Adipose tissue (tissue), 3 donors: ENCODE measurements at regions not wholly inside any gene's neighbourhood (a gene's known extent, or its start where the extent isn't known, plus 50 kb on each side); places are given as distances from the start of the nearest gene placed in this dataset.
"Not testable (repeated sequence)": the region's sequence is repeated elsewhere in the genome, so short reads cannot be mapped to it uniquely, and the experiment has no call there.

ENCODE experiments used
- H3K27ac ChIP-seq: one replicate; pipeline ENCODE4 v1.5.1; 2013; ENCODE audit warnings: low read depth, low read length
- WGBS, 3 donors: extraction: QIAGEN DNeasy Blood & Tissue Kit; methylation state at CpG; one replicate each; pipeline ENCODE4 v1.1.7; 2013; 5-methylcytosine and 5-hydroxymethylcytosine counted together
- donor health status: healthy with polysubstance abuse.
- donor health status: Bipolar disorder and iron deficiency.
- donor health status: healthy.

DNA sequence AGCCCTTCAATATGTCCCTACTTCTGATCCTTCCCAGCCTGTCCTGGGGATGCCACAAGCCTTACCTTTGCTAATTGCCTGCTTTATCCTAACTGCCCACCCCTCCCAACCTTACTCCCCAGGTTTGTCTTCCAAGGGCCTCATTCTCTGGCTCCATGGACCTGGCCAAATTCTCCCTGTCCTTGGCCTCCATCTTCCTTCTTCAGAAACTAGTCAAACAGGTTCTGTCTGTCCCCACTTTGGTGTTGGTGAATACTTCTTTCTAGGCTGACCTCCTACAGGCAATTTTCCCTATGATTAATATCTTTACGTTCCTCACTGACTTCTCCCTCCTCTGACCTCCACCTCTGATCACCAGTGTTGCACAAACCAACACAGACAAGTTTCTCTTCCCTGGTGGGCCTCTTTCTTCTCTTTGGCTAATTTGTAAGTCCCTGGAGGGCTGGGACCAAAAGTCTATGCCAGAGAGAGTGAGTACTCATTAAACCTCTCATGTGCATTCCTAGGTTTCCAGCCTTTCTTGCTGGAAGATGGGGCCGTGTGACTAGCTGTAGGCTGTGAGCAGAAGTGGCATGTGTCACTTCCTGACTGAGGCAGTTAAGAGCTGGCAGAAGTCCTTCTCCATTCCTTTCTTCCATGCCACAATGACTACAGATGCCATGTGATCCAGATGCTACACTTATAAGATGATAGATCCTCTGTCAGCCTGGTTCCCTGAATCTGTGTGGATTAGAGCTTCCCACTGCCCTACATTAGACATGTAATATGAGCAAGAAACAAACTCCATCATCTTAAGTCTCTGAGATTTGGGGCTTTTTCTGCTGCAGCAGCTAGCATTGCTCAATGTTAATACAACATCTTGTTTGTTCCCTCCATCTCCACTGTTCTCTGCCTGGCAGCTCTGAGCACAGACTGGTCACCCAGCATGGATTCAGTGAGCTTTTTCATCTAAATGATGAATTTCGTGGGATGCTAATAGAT is 382.7 kb downstream of the RPS24 start:
- H3K27ac ChIP-seq = no peak overlapping the region
- 51 to 70% (median 68%) methylated on average over 3 of the region's 3 CpGs for WGBS, 3 donors

DNA sequence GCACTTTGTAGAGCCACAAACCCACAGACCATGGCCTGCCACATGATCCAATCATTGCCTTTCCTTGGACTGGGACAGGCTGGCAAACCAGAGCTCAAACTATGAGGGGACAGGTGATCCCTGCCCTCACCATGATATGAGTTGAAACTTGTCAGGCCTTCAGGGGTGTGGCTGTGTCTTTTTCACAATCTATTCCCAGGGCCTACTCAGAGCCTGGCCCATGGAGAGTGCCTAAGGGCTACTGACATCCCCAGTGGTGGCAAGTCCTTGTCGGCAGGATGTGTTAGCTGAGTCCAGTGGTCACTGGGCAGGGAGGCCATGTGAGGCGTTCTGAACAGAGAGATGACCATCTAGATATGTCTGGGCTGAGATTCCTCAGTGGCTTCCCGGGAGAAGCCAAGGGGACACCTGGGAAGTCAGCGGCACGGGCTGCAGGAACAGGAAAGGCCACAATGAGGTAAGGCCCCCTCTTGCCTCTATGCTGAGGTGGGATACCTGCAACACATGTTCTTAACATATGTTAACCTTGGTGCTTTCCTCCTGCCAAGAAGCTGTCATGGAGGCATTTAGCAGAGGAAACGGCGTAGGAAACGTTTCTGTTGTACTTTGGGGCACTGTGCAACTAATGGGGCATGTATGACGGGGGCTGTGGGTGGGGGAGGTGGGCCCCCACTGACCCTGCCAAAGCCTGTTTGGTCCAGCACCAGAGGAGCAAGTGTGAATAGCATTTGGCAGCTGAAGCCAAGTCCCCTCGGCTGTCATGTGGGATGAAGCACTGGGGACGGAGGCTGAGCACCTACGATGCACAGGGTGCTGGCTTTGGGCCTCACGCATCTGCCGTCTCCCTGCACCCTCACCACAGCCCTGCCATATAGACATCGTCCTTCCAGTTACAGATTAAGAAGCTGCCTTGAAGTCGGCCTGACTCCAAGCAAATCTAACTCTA is 384.0 kb downstream of the RPS24 start:
- no peak overlapping the region for H3K27ac ChIP-seq
- 85 to 92% (median 90%) methylated on average over 16 of the region's 16 CpGs for WGBS, 3 donors

DNA sequence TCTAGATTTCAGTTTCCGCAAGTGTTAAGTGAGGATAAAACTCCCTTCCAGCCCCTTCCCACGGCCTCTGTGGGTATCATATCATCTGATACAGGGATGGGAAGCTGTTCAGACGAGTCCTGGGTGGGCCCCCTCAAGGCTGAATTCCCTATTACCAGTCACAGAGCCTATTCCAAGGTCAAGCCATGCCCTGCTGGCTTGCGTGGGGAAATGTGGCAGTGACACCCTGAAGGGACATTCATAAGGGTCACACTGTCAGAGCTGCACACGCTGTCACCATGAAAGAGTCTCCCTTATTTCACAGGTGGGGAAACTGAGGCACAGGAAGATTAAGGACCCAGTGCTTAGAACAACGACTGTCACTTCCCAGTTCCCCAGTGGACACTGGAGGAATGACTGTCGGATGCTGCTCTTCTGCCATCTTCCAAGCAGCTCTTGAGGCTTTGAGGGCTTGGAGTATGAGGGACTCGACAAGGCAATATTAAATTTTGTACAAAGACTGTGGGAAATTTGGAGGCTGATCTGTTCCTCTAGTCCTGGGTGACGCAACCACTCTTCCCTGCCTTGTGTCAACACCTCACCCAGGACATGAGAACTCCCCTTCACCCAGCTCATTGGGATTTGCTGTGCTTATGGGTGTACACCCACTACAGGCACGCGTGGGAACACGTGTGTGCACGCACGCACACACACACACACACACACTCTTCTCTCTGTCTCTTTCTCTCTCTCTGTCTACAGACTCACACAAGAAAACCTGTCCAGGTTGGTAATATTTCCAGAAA is 386.0 kb downstream of the RPS24 start:
- 83 to 93% (median 90%) methylated on average over 14 of the region's 14 CpGs for WGBS, 3 donors
- H3K27ac ChIP-seq = no peak overlapping the region

DNA sequence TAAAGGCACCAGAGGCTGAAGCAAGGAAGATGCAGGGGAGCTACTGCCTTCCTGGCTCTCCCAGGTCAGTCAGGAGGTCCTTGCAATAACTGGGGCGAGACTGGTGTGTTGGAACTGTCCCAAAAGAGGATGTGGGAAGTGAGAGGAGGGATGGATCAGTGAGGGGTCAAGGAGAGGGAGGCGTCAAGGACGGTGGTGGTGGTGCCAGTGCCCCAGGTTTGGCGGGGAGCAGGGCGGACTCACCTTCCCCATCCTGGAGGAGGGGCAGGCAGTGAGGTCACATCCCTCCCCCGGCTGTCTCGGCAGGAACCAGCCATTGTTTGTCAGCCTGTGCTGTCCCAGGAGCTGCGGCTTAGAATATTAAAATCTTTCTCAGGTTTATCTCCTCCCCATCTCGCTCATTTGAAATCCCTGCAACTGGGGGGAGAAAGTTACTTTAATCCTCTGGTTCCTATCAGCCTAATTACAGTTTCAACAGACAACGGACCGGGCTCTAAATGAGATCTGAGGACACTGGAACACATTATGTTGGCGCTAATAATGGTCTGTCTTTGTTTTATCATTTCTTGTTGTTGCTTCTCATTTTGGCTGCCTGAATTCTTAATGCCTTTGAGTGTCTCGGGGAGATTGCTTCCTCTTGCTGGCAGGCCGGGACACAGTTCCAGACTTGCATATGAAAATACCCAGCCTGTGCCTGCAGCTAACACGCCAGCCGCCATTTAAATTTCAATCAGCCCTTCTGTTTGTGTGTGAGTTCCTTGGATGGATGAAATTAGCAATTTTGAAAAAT is 387.5 kb downstream of the RPS24 start:
- 72 to 73% (median 72%) methylated on average over 16 of the region's 16 CpGs for WGBS, 3 donors
- no peak overlapping the region for H3K27ac ChIP-seq

DNA sequence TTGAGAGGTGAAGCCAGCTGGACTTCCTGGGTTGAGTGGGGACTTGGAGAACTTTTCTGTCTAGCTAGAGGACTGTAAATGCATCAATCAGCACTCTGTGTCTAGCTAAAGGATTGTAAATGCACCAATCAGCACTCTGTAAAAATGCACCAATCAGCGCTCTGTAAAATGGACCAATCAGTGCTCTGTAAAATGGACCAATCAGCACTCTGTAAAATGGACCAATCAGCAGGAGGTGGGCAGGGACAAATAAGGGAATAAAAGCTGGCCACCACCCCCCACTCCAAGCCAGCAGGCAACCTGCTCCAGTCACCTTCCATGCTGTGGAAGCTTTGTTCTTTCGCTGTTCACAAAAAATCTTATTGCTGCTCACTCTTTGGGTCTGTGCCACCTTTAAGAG is 390.4 kb downstream of the RPS24 start:
- WGBS, 3 donors = 97 to 100% (median 98%) methylated on average over 2 of the region's 2 CpGs
- not testable (repeated sequence) for H3K27ac ChIP-seq

DNA sequence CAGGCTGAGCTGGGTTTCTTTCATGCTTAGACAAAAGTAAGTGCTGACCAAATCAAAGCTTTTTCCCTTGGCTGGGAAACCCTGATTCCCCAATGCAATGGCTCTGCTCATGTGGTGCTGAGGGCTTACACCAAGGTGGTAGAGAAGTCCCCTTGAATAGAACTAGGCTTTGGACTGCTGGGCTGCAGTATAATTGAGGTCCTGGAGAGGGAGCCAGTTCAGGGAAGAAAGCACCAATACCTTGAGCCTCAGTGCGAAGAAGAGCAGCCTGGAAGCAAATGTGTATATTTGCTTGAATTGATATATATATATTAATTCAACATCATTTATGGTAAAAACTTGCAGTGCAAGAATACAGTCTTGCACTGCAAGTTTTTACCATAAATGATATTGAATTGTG is 391.1 kb downstream of the RPS24 start:
- 86 to 98% (median 88%) methylated on average over 1 of the region's 1 CpG for WGBS, 3 donors

DNA sequence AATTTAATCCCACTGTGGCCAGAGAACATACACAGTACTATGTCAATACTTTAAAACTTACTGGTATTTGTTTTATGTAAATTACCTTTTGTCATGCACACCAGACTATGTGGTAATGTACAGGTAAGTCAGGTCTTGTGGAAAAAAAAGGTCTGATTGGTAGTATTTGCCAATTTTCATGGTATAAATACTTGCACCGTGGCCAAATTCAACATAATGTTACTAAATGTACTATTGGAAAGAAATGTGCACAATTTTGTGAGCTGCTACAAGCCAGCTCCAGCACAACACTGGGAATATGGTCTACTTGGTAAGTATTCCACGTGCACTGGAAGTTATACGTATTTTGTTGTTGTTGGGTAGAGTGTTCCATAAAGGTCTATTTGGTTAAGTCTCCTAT is 392.5 kb downstream of the RPS24 start:
- no peak overlapping the region for H3K27ac ChIP-seq
- 85 to 90% (median 88%) methylated on average over 3 of the region's 3 CpGs for WGBS, 3 donors

More for the DNA sequence above, 391.1 kb downstream of the RPS24 start:
- no peak overlapping the region for H3K27ac ChIP-seq

DNA sequence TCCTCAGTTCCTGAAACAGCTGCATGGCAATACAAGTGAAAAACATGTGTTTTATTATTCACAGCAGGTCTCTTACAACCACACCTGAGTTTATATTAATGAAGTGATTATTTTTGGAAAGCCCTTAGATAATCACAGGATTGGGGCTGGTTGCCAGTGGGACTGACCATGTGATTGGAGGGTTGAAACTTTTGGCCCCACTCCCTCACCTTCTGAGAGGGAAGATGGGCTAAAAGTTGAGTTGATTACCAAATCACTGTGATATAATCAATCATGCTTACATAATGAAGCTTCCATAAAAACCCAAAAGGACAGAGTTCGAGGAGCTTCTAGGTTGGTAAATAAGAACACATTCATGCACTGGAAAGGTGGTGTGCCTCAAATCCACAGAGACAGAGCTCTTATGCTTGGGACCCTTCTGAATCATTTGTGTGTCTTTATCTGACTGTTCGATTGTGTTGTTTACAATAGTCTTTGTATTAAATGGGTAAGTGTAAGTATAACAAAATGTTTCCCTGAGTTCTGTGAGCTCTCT is 393.9 kb downstream of the RPS24 start:
- H3K27ac ChIP-seq = no peak overlapping the region
- 75 to 89% (median 82%) methylated on average over 2 of the region's 2 CpGs for WGBS, 3 donors

DNA sequence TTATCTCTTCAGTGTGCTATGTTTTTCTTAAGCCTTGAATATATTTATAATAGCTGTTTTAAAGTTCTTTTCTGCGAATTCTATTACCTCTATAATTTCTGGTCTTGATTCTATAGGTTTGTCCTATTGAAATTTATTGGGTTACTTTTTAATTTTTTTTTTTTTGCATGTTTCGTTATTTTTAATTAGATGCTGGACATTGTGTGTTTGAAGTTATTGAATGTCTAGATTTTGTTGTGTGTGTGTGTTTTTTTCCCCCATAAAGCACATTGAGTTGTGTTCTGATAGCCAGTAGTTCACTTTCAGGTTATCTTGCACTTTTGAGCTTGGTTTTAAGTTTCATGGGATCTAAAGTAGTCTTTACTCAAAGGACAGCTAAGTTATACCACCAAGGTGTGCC is 394.9 kb downstream of the RPS24 start:
- H3K27ac ChIP-seq = no peak overlapping the region
- 85 to 89% (median 87%) methylated on average over 2 of the region's 2 CpGs for WGBS, 3 donors

DNA sequence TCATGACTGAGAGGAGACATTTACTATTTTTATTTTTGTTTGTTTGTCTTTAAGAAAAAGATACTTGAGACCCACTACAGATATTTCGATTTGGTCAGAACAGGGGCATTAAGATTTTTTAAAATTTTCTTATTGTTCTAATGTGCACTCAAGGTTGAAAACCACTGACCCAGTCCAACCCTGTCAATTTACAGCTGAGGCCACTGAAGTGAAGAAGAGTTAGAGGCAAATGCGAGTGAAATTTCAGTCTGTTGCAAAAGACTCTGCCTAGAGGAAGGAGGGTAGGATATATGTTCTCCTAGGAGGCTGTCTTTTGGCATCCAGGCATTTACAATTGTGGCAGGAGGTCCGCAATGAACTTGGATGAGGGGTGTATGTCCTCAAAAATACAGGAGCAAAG is 396.3 kb downstream of the RPS24 start:
- no peak overlapping the region for H3K27ac ChIP-seq
- WGBS, 3 donors = 72 to 86% (median 85%) methylated on average over 3 of the region's 3 CpGs

DNA sequence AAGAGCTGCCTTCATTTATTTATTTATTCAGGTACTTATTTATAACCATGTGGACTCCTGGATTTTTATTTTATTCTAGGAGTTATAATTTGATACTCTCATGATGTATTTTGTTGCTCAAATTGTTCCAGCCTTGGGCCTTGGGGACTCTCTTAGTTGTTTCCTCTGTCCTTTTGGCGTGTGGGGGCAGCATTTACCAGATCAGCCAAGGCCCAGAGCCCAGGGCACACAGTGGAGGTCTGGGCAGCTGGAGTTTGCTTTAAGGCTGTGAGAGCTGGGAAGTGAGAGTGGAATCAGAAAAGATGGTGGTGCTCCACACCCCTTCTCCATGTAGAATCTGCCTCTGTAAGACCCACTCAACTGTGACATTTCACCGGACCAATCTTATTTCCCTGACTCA is 398.9 kb downstream of the RPS24 start:
- 39 to 81% (median 68%) methylated on average over 2 of the region's 2 CpGs for WGBS, 3 donors
- no peak overlapping the region for H3K27ac ChIP-seq

DNA sequence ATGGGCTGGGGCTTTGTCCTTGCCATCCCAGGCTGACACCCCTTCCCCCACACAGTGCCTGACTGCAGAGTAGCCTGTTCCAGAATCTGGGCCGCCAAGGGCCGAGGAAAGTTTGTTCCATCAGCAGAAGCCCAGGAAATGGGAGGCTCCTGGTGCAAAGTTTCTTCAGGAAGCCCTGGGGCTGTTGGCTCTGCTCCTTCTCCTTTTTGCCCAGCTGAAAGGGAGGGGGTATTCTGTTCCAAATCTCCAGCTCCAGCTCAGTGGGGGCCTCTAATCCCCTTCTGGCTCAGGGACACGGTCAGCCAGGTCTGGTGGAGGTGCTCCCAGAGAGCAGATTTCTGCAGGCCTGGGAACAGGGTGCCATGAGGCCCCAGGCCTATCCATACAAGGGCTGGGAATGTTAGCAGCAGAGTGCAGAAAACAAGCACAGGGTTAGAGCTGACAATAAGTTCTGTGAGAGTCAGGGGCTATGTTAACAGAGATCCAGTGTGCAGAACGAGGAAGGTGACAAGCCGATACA is 399.5 kb downstream of the RPS24 start:
- H3K27ac ChIP-seq = no peak overlapping the region
- WGBS, 3 donors = 76 to 91% (median 78%) methylated on average over 5 of the region's 5 CpGs

DNA sequence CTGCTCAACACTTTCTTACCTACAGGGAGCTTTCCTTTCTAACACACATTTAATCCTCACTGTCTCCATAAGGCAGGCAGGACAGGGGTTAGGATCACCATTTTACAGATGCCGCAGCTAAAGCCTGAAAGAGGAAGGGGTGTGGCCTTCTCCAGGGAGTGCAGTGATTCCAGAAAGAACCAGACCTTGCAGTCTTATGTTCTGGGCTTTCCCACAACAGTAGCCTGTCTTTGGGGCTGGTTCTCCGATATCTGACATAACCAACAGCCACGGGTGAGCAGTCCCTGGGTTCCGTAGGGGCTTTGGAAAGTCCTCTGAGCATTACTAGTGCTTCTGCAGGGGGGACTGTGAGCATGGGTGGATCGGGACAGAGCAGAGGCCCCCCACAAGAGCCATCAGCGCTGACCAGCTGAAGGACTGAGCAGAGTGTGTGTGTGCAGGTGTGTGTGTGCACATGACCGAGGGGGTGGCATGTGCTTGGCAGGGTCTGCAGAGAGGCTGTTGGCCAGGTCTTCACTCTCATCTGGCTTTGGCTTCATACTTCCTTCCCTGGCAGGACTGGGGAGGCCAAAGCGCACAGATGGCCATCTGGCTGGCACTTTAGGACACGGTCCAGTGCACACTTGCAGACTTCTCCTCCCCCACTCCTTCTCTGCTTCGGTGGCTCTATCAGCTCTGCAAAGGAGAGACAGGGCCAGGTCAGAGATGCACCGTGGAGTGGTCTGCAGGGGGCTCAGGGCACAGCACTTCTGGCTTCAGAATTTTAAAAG is 400.3 kb downstream of the RPS24 start:
- no peak overlapping the region for H3K27ac ChIP-seq

DNA sequence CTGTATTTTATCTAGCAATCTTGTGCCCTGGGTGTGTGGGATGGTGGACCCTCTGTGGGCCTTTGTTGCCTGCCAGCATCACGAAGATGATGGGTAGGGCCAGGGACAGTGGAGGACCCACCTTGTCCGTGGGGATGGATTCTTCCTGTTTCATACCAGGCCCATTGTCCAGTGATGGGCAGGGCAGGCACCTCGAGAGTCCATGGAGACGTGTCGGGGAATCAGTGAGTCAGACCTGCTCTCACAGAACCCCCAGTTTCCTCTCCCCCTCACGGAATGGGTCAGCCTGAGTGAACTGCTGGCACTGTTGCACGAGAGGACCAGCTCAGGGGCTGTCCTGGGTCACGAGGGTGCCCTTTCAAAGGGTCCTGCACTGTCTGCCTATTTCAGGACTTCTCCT is 401.2 kb downstream of the RPS24 start:
- 75 to 82% (median 78%) methylated on average over 8 of the region's 8 CpGs for WGBS, 3 donors
- no peak overlapping the region for H3K27ac ChIP-seq

More for the DNA sequence above, 400.3 kb downstream of the RPS24 start:
- WGBS, 3 donors = 59 to 76% (median 72%) methylated on average over 11 of the region's 11 CpGs

DNA sequence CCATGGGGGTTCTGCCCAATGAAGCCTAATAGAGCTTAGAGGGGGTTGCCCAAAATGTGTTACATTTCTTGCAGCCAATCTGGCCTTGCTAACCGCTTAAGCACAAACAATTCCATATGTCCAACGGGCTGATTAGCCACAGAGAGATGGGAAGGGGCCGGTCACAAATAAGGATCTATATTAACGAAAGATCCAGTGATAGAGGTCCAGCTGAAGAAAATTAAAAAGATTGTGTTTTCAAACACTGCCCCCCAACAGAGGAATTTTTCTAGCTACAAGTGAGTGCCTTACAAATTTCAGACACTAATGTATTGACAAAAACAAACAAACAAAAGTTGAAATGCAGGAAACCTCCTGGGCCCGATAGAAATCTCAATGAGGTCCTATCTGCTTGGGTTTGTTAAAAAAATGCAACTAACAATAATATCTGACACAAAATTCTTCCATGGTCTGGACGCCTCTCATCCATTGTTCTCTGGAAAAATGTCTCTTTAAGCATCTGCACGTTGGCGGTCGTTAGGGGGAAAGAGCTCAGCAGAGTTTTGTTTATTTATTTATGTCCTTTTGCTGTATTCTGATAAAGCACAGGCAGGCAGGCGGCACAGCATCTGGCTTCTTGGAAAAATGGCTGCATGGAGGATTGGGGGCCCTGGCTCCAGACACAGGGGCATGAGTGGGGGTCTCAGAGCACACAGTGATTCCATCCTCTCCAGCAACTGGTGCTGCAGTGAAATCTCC is 402.0 kb downstream of the RPS24 start:
- WGBS, 3 donors = 76 to 90% (median 86%) methylated on average over 10 of the region's 10 CpGs
- no peak overlapping the region for H3K27ac ChIP-seq

DNA sequence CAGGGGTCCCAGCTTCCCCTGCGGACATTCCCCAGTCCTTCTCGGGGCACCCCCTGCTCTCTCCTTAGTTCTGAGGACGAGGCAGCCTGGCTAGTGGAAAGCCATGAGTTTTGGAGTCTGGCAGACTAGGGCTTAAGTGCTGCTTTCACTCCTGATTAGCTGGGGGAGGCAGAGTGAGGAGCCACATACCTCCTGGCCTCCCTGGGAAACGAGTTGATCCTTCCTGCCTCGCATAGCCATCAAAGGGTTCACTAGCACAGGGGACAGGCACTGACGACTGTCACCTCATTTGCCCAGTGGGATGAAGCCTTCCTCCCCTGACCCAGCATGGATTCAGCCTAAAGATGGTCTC is 402.5 kb downstream of the RPS24 start:
- no peak overlapping the region for H3K27ac ChIP-seq
- WGBS, 3 donors = 82 to 88% (median 87%) methylated on average over 6 of the region's 6 CpGs
